DMS 273 treated with DMSO at 0.1 percent for 48 hours (cell line): ENCODE measurements at regions not wholly inside any gene's neighbourhood (a gene's known extent, or its start where the extent isn't known, plus 50 kb on each side); places are given as distances from the start of the nearest gene placed in this dataset.

Source experiments
- DNase-seq: peaks from one replicate; lab custom pipeline; 2025; lab: John Stamatoyannopoulos, UW

DNA sequence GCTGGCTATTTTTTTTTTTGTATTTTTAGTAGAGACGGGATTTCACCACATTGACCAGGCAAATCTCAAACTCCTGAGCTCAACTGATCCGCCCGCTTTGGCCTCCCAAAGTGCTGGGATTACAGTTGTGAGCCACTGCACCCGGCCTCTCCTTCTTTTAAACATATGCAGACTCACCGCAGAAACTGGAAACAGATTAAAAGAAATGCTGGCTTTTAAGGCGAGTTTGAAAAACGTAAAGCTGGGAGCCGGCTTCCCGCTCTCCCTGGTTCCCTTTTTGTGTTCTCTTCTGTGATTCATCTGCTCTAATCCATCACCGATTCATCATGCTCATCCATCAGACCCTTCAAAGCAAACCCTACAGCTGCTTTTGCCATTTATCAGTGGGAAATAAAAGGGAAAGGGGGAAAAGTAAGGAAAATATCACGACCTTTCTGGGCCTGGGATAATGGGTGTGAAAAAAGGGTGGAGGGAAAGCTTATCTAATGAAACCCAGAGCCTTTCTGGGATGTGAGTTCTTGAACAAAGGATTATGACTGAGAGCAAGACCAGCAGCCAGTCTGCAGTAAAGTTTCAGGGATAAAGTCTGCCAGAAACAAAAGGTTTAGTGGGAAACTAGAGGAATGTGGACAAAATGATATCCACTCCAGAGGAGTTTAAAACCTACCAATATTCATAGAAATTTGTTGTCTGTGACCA, 92.3 kb upstream of the LRIG1 start:
- DNase-seq, result no peak

DNA sequence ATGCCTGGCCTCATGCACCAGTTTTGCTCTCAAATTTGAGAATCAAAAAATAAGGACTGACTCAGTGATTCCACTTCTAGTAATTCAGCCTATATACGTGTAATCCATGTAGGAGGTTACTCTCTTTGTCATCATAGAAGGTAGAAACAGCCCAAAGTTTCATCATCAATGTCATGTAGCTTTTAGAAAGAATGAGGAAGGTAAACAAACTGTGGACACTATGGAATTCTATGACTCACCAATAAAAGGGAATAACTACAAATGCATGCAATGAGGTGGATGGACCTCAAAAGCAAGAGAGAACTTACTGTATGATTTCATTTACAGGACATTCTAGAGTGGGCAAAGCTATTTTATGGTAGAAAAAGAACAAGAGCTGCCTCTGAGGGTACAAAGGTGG, 93.2 kb upstream of the LRIG1 start:
- no peak for DNase-seq

DNA sequence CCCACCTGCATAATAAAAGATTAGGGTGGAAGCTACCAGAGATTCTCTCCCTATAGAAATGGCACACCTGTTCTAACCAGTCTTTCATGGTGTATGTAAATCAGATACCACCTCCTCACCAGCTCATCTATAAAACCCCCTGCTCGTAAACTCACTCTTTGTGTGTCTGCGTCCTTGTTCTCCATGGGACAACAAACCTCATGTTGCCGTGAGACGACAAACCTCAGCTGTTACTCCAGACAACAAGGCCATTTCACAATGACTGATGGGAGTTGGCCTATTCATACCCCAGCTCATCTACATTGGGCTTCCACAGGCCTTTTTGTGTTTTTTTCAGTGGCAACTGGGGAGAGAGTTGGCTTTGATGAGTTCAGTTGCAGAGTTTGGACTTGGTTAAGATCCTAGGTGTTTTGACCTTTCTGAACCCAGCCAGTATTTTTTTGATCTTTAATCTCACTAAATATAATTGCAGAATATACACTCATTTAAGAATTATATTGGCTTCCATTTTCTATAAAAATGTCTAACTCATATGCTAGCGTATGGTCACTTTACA, 96.6 kb upstream of the LRIG1 start:
- DNase-seq, result no peak

DNA sequence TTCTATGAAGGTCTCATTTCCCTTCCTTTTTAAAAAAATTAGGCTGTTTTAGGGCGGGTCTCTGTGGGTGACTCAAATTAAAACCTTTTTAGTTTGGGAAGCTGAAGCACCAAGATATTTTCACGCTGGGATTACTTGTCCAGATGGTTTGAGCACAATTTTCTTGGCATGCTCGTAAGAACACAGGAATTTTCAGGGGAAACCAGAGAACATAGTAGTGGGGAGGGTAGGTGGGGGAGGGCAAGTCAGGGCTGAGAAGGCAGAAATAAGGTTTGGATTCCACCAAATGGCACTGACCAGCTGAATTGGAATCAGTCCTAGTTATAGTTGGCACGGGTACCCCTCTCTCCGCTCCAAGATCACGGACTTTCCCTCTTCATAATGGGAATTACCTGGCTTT, 97.3 kb upstream of the LRIG1 start:
- no peak for DNase-seq

DNA sequence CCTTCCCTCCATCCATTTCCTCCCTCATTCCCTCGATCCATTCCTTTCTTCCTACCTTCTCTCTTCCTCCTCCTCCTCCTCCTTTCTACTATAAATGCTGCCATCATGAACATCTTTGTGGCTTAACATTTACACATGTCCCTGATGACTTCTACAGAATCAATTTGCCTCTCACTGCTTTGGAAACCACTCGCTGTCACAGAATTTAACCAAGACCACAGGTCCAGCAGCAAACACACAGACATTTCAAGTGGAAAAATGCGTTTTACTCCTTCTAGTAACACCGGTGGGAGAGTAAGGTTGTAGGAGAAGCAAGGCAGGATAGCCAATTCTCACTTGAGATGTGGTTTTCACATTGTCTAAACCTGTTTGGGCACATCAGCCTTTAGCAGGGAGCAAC, 101.4 kb upstream of the LRIG1 start:
- no peak for DNase-seq

DNA sequence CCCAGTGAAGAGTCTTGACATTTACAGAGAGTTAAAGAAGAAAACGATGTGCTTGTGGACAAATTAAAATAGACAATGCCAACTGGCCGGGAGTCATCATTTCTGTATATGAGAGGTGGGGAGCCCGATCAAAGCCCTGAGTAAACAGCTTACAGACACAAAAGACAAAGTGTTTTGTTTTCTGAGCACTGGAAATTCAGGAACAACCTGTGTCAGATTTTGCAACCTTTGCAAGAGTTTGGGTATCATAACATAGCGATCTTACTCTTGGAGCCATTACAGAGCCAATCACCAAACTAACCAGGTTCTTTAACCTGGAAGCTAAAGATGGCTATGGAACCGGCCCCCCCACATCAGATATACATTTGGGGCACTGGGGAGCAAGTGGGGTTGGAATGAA, 101.9 kb upstream of the LRIG1 start:
- DNase-seq, result no peak

DNA sequence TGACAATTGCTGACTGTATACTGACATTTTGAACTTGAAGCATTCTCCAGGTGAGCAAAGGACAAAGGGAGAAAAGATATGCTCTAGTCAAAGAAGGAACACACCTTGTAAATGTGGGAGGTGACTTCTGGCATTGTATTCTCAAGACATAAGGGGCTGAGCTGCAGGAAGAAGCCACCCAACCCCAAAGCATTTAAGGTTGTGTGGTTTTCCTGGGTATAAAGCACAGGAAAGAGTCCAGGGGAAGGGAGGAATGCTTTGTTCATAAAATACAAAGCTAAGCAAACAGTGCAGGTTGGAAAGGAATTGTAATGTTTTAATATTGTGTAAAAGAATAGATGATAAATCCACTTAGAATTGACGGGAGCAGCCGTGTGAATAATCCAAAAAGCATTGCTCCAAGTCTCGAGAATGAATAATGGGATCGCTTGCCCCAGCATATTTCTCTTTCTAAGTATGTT, 102.4 kb upstream of the LRIG1 start:
- no peak for DNase-seq

DNA sequence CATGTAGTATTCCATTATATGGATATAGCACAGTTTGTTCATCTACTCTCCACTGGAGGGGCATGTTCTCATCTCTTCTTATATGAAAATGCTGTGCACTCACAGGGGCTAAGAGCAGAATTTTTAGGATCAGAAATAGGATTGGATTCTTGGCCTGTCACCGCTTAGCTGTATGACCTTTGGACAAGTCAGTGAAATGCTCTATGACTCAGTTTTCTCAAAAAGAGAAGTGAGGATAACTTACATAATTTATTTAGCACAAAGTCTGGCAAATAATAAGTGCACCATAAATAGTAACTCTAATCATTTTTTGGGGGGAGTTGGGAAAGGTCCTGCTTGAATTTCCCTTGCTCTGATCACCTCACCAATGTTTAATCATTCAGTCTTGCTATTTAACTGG, 103.7 kb upstream of the LRIG1 start:
- DNase-seq, result no peak

DNA sequence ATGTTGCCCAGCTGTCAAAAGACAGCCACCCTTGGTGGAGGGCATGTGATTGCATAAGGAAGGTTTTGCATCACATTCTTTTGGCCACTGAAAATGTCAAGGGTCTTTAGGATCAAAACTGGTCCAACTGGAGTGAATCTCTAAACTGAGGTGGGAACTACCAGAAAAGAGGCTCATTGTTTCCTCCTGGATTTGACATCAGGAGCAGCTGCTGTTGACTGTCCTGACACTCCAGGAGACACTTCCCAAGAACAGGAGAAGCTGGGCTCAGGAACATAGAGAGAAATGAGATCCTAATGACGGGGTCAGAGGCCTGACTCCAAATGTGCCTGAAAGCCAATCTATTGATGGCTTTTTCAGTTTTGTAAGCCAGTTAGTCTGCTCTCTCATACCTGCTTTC, 105.3 kb upstream of the LRIG1 start:
- DNase-seq, result no peak

DNA sequence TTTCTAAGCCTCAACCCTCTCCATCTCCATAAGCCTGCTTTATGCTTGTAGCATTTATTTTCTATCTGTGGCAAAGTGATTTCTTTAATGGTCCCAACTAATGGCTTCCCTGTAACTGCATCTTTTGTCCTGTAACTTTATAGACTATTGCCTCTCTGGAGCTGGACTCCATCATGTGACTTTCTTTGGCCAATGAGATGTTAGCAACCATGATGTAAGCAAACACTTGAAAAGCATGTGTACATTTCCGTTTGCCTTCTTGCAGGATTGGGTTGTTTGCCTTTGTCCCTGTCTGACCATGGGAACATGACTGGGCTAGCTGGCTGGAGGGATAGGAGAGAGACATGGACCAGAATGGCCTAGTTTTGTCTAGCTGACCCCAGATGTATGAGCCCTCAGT, 106.0 kb upstream of the LRIG1 start:
- DNase-seq, result no peak

DNA sequence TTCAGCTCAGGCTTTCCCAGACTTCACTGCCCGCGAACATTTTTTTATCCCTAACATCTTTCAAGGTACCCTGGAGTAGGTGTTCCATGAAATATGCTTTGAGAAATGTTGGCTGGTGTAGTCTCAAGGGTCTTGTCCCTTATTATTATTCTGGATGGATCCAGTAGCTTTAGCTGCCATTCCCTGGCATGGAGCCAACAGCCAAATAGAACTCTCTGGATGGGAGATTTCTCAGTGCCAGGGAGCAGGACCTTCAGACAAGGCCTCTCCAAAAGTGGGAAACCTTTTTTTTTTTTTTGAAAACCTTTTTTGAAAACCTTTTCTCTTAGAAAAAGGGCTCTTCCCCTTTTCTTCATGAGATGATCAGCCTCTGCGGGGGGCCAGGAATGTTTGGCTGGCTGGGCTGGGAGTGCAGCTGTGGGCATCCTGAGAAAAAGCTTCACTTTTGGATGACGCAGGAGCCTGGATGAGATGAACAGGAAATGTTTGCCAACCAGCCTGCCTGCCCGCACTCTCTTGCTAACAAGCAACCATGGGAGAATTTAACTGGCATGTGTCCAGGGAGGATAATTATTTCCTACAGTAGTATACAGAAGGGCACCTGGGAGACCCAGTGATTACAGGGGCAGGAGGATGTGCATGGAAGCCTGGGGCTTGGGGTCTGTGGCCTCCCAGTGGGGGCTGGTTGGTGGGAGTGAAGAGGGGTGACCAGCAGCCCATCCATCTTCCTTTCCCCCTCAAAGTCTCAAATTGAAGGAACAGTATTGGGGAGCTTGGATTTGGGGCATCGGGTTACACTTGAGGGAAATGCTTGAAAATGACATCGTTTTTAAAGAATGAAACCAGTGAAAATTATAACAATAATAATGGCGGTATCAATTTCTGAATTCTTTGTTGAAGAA, 109.1 kb upstream of the LRIG1 start:
- peak; percentile 57 for DNase-seq

DNA sequence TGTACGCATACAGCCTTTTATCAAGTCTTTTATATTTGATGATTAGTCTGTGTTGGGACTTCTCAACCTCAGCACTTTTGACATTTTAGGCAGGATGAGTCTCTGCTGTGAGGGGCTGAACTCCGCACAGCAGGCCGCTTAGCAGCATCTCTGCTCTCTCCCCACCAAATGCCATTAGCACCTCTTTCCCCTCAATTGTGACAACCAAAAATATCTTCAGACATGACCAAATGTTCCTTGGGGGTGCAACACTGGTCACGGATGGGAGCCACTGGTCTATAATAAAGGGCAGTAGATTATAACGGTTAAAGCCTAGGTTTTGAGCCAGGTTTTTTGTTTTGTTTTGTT, 109.7 kb upstream of the LRIG1 start:
- DNase-seq, result no peak

DNA sequence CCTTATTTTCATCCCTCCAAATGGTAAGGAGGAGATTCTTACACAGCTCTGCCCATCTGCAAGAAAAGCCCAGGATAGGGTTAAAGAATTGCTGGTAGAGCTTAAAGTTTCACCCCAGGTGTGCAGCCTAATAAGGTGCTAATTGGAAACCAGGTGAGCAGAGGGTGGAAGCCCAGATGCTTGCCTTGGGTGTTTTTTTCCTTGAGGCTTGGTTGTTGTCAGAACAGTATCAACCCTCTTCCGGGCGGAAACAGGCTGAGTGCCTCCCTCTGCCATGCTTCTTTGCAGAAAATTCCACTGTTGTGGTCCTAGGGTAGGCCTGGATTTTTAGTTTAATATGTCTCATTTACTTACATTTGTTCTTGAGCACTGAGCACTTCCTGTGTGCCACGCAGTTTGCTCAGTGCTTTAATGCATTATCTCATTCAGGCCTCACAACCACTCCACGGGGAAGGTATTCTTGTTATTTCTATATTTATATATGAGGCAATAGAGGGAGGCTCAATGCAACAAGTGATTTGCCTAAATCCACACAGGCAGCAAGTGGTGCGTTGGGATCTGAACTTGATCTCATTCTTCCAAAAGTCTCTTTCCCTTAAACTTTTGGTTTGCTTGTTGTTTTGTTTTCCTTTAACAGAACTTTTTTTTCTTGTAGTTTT, 115.0 kb upstream of the LRIG1 start:
- no peak for DNase-seq

DNA sequence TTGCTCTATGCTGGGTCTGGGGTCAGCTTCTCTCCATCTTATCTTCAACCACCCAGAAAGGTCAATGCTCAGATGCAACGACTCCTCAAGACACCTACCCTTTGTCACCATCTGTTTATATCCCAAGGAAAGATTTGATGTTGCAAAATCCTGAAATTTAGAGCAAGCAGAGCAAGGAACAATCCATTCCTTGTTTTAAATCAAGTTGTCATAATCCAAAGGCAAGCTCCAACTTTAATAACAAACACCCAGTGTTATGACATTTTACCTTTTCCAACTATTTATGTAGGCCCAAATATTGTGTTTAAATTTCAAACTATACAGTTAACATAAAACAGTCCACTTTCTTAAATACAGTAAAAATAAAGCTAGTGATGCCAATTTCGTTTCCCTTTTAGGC, 116.5 kb upstream of the LRIG1 start:
- DNase-seq, result no peak

DNA sequence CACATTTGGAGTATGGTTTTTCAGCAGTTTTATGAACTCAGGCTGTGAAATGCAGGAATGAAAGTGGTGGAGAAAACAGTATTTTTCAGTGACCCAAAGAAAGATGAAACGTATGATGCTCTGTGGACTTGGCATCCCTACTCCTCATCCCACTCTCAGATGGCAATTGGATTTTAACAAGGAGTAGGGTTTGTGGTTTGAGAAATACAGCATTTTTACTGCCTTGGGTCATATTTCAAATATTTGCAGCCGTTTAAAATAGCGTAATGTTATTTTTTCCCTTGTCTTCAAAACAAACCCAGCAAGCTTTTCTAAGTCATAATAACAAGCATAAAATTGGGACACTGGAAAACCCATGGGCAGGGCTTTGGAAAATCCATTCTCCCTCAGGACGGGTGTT, 117.2 kb upstream of the LRIG1 start:
- no peak for DNase-seq

DNA sequence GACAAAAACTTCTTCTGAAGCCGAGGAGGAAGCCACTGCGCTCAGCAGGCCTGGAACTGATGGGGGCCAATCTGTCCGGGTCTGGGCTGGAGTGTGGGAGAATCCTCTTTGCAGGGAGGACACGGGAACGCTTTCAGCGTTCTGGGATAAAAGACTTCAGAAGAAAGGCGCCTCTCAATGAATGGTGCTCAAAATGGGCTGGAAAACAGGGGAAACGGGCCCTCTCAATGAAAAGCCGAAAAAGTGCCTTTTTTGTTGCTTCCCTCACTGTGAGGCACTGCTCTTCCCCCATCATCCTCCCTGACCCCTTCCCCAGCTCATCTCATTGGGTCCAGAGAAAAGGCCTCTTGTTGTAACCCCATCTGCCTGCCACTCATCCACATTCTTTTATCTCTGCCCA, 119.5 kb upstream of the LRIG1 start:
- DNase-seq, result no peak

DNA sequence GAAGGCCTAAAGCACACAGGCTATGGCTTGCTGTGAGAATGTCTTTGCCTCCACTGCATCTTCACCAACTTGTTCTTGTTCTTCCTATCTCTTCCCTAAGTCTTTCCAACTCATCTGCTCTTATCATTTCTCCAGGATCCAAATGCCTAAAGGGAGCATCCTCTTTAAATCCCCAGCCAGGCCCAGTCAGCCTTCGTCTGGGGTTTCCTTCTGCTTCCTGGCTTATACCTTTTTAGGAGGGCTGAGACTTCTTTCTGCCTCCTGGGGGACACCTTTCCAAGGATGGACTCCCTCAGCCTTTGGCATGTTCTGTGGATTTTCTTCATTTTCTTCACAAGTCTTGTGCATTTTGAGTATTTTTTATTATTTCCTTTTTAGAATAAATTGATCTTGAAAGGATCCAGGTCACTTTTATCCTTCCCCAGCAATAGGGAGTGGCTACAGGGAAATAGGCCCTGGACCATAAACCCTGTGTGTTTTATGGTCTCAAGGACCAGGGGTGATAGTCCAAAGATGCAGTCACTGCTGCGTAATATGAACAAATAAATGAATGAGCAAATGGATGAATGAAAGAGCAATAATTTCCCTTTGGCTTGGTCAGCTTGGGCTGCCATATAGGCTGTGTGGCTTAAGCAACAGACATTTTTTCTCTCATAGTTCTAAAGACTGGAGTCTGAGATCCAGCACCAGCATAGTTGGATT, 122.1 kb upstream of the LRIG1 start:
- DNase-seq, result no peak

DNA sequence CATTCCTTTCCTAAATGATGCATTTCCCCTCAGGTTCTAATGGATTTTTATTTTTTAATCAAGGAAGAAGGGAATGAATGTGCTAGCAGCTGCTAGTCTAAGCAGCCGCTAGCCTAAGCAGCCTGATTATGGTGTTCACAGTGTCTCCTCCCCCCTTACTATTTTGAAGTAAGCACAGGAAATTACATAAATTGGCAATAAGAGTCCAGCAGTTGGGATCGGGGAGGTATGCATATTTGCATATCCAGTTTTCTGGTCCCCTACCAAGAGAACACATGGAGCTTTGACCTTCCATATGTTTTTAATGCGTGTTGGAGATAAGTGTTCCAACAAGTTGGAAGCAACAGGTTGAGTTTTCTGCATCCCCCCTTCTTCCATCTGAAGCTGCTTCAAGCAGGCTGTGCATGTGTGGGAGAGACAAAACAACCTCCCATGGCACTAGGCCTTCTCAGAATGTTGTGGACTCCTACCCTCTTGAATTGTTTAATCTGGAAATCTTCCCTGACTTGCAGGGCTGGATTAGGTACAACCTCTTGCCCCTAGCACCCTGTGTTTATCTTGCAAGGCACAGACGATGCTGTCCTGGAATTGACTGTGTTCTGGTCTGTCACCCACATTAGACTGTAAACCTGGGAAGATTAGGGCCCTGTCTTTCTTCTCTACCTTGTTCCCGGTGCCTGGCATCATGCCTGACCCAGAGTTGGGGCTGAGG, 124.8 kb upstream of the LRIG1 start:
- peak; percentile 58 for DNase-seq

DNA sequence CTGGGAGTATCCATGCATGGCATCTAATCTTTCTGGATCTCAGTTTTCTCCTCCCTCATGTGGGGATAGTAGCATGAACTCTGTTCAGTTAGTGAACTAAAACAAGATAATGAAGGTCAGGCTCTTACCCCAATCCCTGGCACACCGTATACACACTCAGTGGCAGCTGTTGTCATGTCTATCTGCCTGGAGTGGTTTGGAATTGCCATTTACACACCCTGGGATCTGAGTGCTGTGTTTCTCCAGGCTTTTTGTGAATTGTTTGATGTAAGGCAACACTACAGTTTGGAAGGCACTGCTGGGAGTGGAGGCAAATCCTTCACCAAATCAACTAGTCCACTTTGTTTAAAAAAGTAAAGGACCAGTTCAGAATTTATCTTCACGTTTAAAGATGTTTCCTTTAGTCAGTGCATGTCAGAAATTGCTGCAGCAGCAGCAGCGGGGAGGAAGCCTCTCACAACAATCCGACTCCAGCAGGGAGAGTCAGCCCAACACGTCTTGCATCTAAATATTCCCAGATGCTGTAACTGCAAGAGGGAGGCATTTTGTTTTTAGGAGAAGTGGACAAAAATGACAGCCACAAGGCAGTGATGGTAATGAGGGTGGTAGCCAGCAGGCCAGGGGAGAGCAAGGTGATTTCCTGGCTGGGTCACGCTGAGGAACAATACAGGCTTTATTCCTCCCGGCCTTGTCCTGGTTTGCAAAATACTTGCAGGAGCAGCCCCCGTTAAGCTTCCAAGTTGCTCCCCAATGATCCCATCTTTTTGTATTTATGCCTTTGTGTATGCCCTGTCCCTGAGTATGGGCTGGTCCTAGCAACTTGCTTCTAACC, 128.5 kb upstream of the LRIG1 start:
- DNase-seq, result no peak

DNA sequence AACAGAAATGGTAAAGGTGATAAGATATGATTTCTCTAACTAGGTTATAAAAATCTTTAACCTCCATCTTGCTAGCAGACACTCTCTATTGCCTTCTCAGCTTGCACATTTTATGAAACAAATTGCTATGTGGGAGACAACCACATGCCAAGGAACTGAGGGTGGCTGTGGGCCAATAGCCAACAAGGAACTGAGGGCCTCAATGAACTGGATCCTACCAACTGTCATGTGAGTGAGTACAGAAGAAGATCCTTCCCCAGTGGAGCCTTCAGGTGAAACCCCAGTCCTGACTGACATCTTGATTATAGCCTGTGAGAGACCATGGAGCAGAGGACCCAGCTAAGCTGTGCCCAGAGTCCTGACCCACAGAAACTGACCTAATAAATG, 129.2 kb upstream of the LRIG1 start:
- DNase-seq, result no peak
